OCI-LY3 (cell line): ENCODE measurements at regions not wholly inside any gene's neighbourhood (a gene's known extent, or its start where the extent isn't known, plus 50 kb on each side); places are given as distances from the start of the nearest gene placed in this dataset.

Experiments used
- EZH2phosphoT487 ChIP-seq: fragments of 200-600 bp; shearing (Covaris generic); IDR thresholded peaks from 2 replicates; pipeline ENCODE4 v1.6.1; 2018; ENCODE audit warnings: antibody characterized with exemption, mixed run types, low read depth
- TF ChIP-seq, protein P1 (sequence below): fragments of 200-600, 300-600 bp; sonication (generic); IDR thresholded peaks from 2 replicates; pipeline ENCODE4 v1.5.1; 2014; ENCODE audit warnings: antibody characterized with exemption, low read length, low read depth

DNA sequence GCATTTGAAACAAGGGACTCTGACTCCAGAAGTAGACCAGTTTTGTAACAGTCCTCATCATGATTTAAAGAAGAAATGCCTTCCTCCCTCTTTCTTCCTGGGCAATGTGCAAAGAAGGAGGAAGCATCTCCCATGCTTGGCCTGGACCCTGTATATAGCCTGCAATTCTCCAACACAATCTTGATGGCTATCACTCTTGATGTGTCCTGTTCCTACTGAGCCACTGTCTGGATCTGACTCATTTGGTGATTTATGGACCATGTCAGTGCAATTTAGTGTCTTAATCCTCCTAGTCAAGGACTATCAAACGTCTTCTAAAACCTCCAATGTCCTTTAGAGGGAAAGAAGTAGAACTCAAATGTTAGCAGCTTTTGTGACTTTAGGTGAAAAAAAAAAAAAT lies 697.3 kb downstream of the TLR4 start:
- TF ChIP-seq, protein P1, sequence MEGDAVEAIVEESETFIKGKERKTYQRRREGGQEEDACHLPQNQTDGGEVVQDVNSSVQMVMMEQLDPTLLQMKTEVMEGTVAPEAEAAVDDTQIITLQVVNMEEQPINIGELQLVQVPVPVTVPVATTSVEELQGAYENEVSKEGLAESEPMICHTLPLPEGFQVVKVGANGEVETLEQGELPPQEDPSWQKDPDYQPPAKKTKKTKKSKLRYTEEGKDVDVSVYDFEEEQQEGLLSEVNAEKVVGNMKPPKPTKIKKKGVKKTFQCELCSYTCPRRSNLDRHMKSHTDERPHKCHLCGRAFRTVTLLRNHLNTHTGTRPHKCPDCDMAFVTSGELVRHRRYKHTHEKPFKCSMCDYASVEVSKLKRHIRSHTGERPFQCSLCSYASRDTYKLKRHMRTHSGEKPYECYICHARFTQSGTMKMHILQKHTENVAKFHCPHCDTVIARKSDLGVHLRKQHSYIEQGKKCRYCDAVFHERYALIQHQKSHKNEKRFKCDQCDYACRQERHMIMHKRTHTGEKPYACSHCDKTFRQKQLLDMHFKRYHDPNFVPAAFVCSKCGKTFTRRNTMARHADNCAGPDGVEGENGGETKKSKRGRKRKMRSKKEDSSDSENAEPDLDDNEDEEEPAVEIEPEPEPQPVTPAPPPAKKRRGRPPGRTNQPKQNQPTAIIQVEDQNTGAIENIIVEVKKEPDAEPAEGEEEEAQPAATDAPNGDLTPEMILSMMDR, result no peak
- TF ChIP-seq EZH2phosphoT487, result no peak
